ENCODE measurements at regions not wholly inside any gene's neighbourhood (a gene's known extent, or its start where the extent isn't known, plus 50 kb on each side); places are given as distances from the start of the nearest gene placed in this dataset.

DNA sequence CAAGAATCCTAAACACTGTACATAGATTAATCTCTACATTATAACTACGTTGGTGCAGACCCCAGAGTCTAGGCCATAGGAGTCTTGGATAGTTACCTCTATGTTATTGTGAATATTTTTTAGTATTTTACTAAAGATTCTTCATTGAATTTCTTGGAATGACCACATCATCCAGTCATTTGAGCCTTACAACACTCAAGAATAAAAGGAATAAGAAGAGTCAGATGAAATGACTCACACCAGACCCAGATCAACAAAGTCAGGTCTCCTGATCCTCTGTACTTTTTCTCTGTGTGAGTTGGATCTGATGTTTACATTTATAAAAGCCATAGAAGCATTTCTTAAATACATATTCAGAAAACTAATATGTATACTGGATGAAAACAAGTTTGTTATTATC is 179.2 kb upstream of the ARHGAP20 start:
- TF ChIP-seq, protein P1, sequence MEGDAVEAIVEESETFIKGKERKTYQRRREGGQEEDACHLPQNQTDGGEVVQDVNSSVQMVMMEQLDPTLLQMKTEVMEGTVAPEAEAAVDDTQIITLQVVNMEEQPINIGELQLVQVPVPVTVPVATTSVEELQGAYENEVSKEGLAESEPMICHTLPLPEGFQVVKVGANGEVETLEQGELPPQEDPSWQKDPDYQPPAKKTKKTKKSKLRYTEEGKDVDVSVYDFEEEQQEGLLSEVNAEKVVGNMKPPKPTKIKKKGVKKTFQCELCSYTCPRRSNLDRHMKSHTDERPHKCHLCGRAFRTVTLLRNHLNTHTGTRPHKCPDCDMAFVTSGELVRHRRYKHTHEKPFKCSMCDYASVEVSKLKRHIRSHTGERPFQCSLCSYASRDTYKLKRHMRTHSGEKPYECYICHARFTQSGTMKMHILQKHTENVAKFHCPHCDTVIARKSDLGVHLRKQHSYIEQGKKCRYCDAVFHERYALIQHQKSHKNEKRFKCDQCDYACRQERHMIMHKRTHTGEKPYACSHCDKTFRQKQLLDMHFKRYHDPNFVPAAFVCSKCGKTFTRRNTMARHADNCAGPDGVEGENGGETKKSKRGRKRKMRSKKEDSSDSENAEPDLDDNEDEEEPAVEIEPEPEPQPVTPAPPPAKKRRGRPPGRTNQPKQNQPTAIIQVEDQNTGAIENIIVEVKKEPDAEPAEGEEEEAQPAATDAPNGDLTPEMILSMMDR (IDR thresholded peaks at IDR 0.05): no peak

DNA sequence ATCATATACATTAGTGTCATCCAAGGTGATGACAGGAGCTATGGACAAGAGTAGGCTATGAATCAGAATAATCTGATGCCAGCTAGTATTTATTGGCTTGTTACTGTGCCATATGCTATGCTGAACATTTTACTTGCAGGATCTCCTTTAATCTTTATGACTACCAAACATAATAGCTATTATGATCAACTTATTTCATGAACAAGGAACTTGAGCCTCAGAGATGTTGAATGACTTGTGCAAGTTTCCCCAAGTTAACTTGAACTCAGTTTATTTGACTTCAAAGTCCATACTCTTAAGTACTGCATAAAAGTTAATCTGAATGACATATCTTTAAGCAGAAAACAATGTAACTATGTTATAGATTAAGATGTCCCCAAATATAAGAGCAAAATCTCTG is 178.8 kb upstream of the ARHGAP20 start:
- TF ChIP-seq, protein P1 (IDR thresholded peaks at IDR 0.05): no peak

DNA sequence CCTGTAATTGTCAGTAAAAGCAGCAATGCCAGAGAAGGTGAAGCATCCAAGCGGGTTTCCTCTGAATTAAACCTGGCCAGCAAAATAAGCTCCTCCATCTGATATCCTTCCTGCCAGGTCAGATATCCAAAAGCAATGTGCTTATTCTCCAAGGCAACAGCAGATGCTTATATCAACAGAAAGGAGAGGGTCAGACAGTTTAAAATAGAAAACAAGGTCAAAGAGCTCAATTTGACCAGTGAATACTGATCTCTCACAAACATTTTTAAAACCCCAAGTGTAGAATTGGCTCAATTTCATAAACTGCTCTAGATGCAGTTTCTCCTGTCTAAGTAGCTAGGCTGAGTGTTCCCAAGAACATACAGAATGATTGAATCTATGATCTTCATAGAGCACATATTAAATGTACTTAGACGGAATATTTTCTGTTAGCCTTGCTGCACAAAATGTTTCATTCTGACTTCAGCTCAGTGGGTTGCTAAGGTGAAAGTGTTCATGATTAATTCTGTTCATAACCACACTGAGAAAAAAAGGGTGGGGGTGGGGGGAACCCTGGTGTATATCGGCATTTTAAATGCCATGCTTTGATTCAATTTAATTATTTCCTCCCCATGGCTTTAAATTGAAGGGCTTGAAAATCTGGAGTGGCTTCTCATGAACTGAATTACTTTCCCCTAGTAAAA is 174.2 kb upstream of the ARHGAP20 start:
- TF ChIP-seq, protein P1 (IDR thresholded peaks at IDR 0.05): no peak

DNA sequence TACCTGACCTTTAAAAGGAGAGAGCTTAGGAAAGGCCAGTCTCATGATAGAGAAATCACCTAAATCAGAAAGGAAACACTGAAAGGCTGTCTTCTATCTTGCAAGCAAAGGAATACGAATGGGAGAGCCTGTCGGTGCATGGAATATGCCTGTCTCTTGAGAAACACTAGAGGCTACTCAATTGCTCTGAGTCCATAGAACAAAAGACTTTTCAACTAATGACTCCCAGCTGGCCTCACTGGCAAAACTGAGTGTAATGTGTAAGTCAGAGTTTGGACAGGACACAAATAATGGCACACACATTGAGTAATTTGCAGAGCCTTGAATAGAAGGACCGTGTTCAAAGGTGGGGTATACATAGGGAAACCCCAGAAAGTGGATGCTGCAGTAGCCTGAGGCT is 171.0 kb upstream of the ARHGAP20 start:
- TF ChIP-seq, protein P1 (IDR thresholded peaks at IDR 0.05): no peak

DNA sequence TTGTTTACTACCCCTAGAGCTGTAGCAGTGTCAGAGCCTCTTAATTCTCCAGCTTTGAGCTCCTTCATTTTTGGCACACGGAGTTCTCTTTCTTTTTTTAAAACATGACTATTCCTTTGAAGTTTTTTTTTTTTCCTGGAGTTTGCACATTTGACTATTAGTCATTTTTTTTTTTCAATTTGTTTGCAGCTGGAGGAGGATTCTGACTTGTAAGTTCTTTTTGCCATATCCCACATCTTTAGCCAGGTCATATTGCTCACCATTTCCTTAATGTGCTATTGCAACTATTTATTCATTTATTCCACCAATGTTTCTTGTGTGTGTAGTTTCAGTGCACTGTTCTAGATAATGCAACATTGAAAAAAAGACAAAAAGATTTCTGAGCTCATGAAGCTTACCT is 166.3 kb upstream of the ARHGAP20 start:
- TF ChIP-seq, protein P1 (IDR thresholded peaks at IDR 0.05): no peak

DNA sequence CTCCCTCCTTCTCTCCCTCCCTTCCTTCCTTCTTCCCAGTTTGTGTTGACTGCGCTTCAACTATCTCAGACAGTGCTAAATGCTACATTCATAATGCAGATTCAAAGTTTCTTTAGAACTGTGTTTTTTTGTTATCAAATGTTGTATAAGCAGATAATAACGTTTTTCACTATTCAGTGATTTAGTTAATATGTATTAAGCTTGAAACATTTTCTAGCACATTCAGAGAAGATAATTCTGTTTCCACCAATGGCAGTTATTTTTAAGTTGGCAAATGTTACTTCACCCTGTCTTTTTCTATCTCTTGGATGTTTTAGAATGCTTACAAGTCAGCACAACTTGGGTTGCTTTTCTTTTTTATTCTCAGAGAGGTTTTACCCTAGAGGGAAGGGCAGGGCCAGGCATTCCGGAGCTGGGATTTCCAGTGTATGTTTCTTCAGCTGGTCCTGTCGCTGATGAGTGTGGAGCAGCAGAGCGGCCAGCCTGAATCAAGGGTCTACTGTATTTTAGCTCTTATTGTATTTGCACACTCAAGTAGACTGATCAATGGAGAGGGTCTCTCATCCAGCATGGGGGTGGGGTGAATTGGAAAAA is 162.3 kb upstream of the ARHGAP20 start:
- TF ChIP-seq, protein P1 (IDR thresholded peaks at IDR 0.05): no peak

DNA sequence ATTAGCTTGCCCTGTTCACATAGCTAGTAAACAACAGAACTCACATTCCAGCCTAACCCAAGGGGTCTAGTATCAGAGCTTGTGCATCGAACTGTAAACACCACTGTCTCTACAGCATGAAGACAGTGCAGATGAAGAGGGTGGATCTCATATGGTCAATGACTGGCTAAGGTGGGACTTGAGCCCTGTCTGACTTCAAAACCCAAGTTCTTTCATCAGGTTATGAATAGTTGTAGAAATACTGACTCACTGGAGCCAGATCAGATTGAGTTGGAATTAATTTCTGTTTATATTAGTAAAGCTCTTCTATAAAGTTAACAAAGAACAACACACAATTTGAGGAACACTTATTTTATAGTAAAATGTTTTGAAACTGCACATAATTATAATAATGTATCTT is 161.7 kb upstream of the ARHGAP20 start:
- TF ChIP-seq, protein P1 (IDR thresholded peaks at IDR 0.05): no peak

Data from LNCAP (cell line).